GM23248 (cell line): ENCODE measurements at regions not wholly inside any gene's neighbourhood (a gene's known extent, or its start where the extent isn't known, plus 50 kb on each side); places are given as distances from the start of the nearest gene placed in this dataset.

Source experiments
- DNase-seq: peaks from one replicate; pipeline ENCODE4 v3.0.0-alpha.2; 2015
- H2AFZ ChIP-seq: fragments of 200-600 bp; sonication (generic); 2 replicates; pipeline ENCODE4 v1.6.1; 2016; ENCODE audit warnings: antibody characterized with exemption
- H3F3A ChIP-seq: fragments of 200-600 bp; sonication (generic); 2 replicates; pipeline ENCODE4 v1.6.1; 2016; ENCODE audit warnings: mild to moderate bottlenecking, antibody characterized with exemption, mixed run types; ENCODE audit not compliant: insufficient read depth
- H3K27ac ChIP-seq: fragments of 200-600 bp; sonication (generic); 2 replicates; pipeline ENCODE4 v1.5.1; 2016; ENCODE audit warnings: mild to moderate bottlenecking
- H3K27me3 ChIP-seq: fragments of 200-600 bp; sonication (generic); replicated peaks from 2 replicates; pipeline ENCODE4 v1.6.1; 2016; ENCODE audit warnings: mild to moderate bottlenecking; ENCODE audit not compliant: insufficient read depth
- H3K36me3 ChIP-seq: fragments of 200-600 bp; sonication (generic); 2 replicates; pipeline ENCODE4 v1.6.1; 2016; ENCODE audit warnings: low read depth, mild to moderate bottlenecking
- H3K4me1 ChIP-seq: fragments of 200-600 bp; sonication (generic); 2 replicates; pipeline ENCODE4 v1.6.1; 2016; ENCODE audit warnings: mild to moderate bottlenecking; ENCODE audit not compliant: insufficient read depth
- H3K4me2 ChIP-seq: fragments of 200-600 bp; sonication (generic); one replicate; pipeline ENCODE4 v1.6.1; 2016; ENCODE audit warnings: mild to moderate bottlenecking; ENCODE audit not compliant: unreplicated experiment
- H3K4me3 ChIP-seq: fragments of 200-600 bp; sonication (generic); 2 replicates; pipeline ENCODE4 v1.5.1; 2016; ENCODE audit warnings: mild to moderate bottlenecking
- H3K79me2 ChIP-seq: fragments of 200-600 bp; sonication (generic); 2 replicates; pipeline ENCODE4 v1.6.1; 2016; ENCODE audit warnings: mild to moderate bottlenecking; ENCODE audit not compliant: insufficient read depth
- H3K9ac ChIP-seq: fragments of 200-600 bp; sonication (generic); 2 replicates; pipeline ENCODE4 v1.6.1; 2016; ENCODE audit warnings: mild to moderate bottlenecking
- H3K9me2 ChIP-seq: fragments of 200-600 bp; sonication (generic); 2 replicates; pipeline ENCODE4 v1.6.1; 2016; ENCODE audit warnings: mixed run types, mild to moderate bottlenecking, moderate library complexity; ENCODE audit not compliant: insufficient read depth
- H3K9me3 ChIP-seq: fragments of 200-600 bp; sonication (generic); one replicate; pipeline ENCODE4 v1.6.1; 2017; ENCODE audit warnings: low read depth
- H4K20me1 ChIP-seq: fragments of 200-600 bp; sonication (generic); 2 replicates; pipeline ENCODE4 v1.6.0; 2016; ENCODE audit not compliant: insufficient read depth
- EZH2 ChIP-seq: fragments of 200-600 bp; sonication (generic); IDR thresholded peaks from 2 replicates; pipeline ENCODE4 v1.6.1; 2018; ENCODE audit warnings: antibody characterized with exemption, mild to moderate bottlenecking; ENCODE audit not compliant: insufficient read depth, poor library complexity, severe bottlenecking
- EZH2phosphoT487 ChIP-seq: fragments of 200-600 bp; sonication (generic); IDR thresholded peaks from 2 replicates; pipeline ENCODE4 v1.6.1; 2018; ENCODE audit warnings: antibody characterized with exemption, moderate library complexity, mild to moderate bottlenecking, low read depth; ENCODE audit not compliant: insufficient read depth
- WGBS, 2 experiments: methylation state at CpG; one replicate each; pipeline ENCODE4 v1.1.6; 2015 to 2017; ENCODE audit warnings: low lambda C conversion rate in 2 of 2, low coverage in 1 of 2; ENCODE audit errors: missing lambda C conversion rate in 2 of 2; 5-methylcytosine and 5-hydroxymethylcytosine counted together
- in situ Hi-C: fragments of 300-500 bp; cut with MboI; formaldehyde crosslinking; loops from 2 replicates; pipeline ENCODE4 v1.15.0; 2020

- Histone ChIP-seq H3K9me2 (no peaks in the 10 kb centered on the region), H3K4me1 (no peaks in the 10 kb centered on the region), H3K9ac (no peak overlapping the region), H3K27me3 (0 out of 2 replicates have a peak, but pooled peaks cover 4% of the 10 kb centered on the region), H3K4me3 (no peak overlapping the region), H3K36me3 (no peaks in the 10 kb centered on the region), H3K4me2 (no peak overlapping the region), H3K27ac (no peak overlapping the region), H3K9me3 (no peaks in the 10 kb centered on the region), H3K79me2 (no peaks in the 10 kb centered on the region), H4K20me1 (no peaks in the 10 kb centered on the region), H3F3A (no peaks in the 10 kb centered on the region), H2AFZ (no peak overlapping the region)
- no peak for TF ChIP-seq EZH2
- in situ Hi-C loops, result no loop called here
- WGBS, 2 experiments, result 16 to 23% methylated on average over 2 of the region's 2 CpGs
- no peak for DNase-seq
Observed at GRCh38 chr7:45501791-45502190, 72.4 kb upstream of the ADCY1 start.

- in situ Hi-C loops, result no loop called here
Observed at GRCh38 chr7:45506059-45506458, 68.1 kb upstream of the ADCY1 start.

DNA sequence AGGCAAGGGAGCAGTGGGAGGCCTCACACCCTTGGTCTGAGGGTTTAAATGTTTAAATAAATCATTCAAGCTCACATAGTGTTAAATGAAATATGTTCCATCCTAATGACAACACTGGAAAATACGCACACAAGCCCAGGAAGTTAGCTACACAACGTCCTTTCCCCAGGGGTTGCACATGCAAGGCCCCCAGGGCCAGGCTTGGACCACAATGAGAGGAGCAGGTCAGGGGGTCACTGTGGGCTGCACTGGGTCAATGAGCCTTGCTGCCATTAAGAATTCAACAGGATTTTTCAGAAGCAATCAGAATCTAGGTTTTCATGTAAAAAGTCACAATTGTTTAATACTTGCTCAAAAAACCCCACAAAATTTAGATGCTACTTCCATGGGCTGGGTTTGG, 64.9 kb upstream of the ADCY1 start:
- H3K79me2 ChIP-seq, result no peaks in the 10 kb centered on the region
- DNase-seq, result no peak
- no peak overlapping the region for H3K4me2 ChIP-seq
- no peaks in the 10 kb centered on the region for H4K20me1 ChIP-seq
- no peaks in the 10 kb centered on the region for H3K36me3 ChIP-seq
- WGBS, 2 experiments, result 3 to 11% methylated on average over 2 of the region's 2 CpGs
- no peaks in the 10 kb centered on the region for H3F3A ChIP-seq
- H3K9me2 ChIP-seq, result no peaks in the 10 kb centered on the region
- no peak overlapping the region for H3K9ac ChIP-seq
- in situ Hi-C loops, result no loop called here
- TF ChIP-seq EZH2phosphoT487 (no peak), EZH2 (no peak)
- no peaks in the 10 kb centered on the region for H3K9me3 ChIP-seq
- H3K27me3 ChIP-seq, result no peaks in the 10 kb centered on the region
- H3K27ac ChIP-seq, result no peak overlapping the region
- no peaks in the 10 kb centered on the region for H3K4me1 ChIP-seq
- H3K4me3 ChIP-seq, result no peak overlapping the region
- no peak overlapping the region for H2AFZ ChIP-seq

More at GRCh38 chr7:45506059-45506458, 68.1 kb upstream of the ADCY1 start:
- H3K4me2 ChIP-seq, result no peak overlapping the region
- H4K20me1 ChIP-seq, result no peaks in the 10 kb centered on the region
- no peak for DNase-seq
- H3K27ac ChIP-seq, result no peak overlapping the region
- no peaks in the 10 kb centered on the region for H3K4me1 ChIP-seq
- H3K79me2 ChIP-seq, result no peaks in the 10 kb centered on the region
- no peaks in the 10 kb centered on the region for H3K9me3 ChIP-seq
- H3K4me3 ChIP-seq, result no peak overlapping the region
- H3K9ac ChIP-seq, result no peak overlapping the region
- H3K36me3 ChIP-seq, result no peaks in the 10 kb centered on the region
- TF ChIP-seq EZH2 (no peak), EZH2phosphoT487 (no peak)
- H3K9me2 ChIP-seq, result no peaks in the 10 kb centered on the region
- no peak overlapping the region for H2AFZ ChIP-seq
- H3K27me3 ChIP-seq, result no peaks in the 10 kb centered on the region
- WGBS, 2 experiments, result 20 to 38% methylated on average over 1 of the region's 1 CpG
- no peaks in the 10 kb centered on the region for H3F3A ChIP-seq

DNA sequence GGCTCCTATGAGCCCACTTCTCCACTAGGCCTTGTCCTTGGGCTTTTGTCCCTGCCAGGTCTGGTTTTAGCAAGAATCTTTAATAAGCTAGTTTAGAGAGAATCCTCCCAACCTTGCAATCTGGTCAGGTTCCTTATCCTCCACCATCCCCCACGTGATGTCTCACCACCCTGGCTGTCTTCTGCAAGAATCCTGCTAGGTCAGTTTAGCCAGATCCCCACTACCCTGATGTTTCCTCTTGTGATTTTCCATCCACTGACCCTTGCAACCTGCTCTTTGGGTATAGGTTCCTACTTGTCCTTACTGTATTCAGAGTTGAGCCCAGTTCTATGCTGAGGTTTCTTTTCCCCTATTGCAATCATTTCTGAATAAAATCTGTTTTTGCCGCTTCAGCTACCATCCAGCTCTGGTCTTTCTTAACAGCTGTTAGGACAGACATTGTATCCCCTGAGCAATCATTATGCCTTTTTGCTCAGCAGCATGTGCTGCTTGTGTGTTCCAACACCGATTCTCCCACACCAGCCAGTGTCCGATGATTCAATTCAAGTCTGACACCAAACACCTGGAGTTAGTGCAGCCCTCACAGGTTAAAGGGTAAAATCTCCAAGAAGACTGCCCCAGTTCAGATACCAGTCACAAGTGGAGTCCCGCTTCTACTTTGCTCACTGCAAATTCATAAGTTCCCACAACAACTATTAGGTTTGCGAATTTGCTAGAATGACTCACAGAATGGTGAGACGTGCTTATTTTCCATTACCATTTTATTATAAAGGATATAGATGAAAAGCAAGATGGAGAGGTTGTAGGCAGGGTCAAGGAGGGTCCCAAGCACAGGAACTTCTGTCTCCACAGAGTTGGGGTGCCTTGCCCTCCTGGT, 62.2 kb upstream of the ADCY1 start:
- no peaks in the 10 kb centered on the region for H3F3A ChIP-seq
- H3K4me3 ChIP-seq, result no peak overlapping the region
- H3K9me2 ChIP-seq, result no peaks in the 10 kb centered on the region
- H3K36me3 ChIP-seq, result no peaks in the 10 kb centered on the region
- H3K9ac ChIP-seq, result no peak overlapping the region
- H3K4me2 ChIP-seq, result no peak overlapping the region
- no peak for DNase-seq
- WGBS, 2 experiments, result 52% methylated on average over 7 of the region's 7 CpGs
- H3K27me3 ChIP-seq, result no peaks in the 10 kb centered on the region
- H3K9me3 ChIP-seq, result no peaks in the 10 kb centered on the region
- H4K20me1 ChIP-seq, result no peaks in the 10 kb centered on the region
- TF ChIP-seq EZH2 (no peak), EZH2phosphoT487 (no peak)
- no peaks in the 10 kb centered on the region for H3K79me2 ChIP-seq
- in situ Hi-C loops, result no loop called here
- H3K27ac ChIP-seq, result no peak overlapping the region
- no peaks in the 10 kb centered on the region for H3K4me1 ChIP-seq
- H2AFZ ChIP-seq, result no peak overlapping the region
